Neural crest cell (in vitro differentiated cells): ENCODE measurements at regions not wholly inside any gene's neighbourhood (a gene's known extent, or its start where the extent isn't known, plus 50 kb on each side); places are given as distances from the start of the nearest gene placed in this dataset.

Experiments
- DNase-seq: peaks from one replicate; pipeline ENCODE4 v3.0.0; 2021; ENCODE audit warnings: low read depth, mixed read lengths, low spot score
- H3K27ac Mint-ChIP-seq: one replicate; pipeline ENCODE4 v1.8.0; 2021; ENCODE audit warnings: mild to moderate bottlenecking, mixed read lengths; ENCODE audit not compliant: unreplicated experiment
- H3K27me3 Mint-ChIP-seq: 2 replicates; pipeline ENCODE4 v1.8.0; 2021; ENCODE audit warnings: low read depth, mild to moderate bottlenecking, mixed read lengths
- H3K36me3 Mint-ChIP-seq: 2 replicates; pipeline ENCODE4 v1.8.0; 2021; ENCODE audit warnings: low read depth, mild to moderate bottlenecking, mixed read lengths
- H3K4me1 Mint-ChIP-seq: 2 replicates; pipeline ENCODE4 v1.8.0; 2021; ENCODE audit warnings: mixed read lengths
- H3K4me3 Mint-ChIP-seq: one replicate; pipeline ENCODE4 v1.8.0; 2021; ENCODE audit warnings: mild to moderate bottlenecking, mixed read lengths
- H3K9me3 Mint-ChIP-seq: 2 replicates; pipeline ENCODE4 v1.8.0; 2021; ENCODE audit warnings: mixed read lengths
- TF ChIP-seq, protein P1 (sequence below): fragments of 200-600 bp; sonication (generic); conservative IDR thresholded peaks from 2 replicates; pipeline ENCODE4 v1.5.0; 2021; ENCODE audit warnings: antibody characterized with exemption, mild to moderate bottlenecking

DNA sequence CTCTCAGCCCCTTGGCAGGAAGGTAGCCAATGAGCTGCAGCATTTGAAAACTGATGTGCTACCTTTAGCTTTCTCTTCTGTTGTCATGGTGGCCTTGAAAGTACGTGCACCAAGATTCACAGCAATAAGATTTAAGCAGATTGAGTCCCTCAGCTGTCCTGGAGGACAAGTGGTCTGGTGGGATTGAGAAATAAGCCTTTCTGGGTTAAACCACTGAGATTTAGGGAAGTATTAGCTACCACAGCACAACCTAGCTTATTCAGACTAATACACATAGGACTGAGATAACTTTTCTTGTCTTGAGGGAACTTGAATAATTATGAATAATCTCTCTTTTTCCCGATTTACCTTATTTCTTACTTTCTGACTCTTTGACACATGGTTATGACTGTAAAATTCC lies 324.0 kb downstream of the PTEN start:
- no peaks in the 10 kb centered on the region for H3K4me1 Mint-ChIP-seq
- no peak overlapping the region for H3K27ac Mint-ChIP-seq
- no peaks in the 10 kb centered on the region for H3K27me3 Mint-ChIP-seq

DNA sequence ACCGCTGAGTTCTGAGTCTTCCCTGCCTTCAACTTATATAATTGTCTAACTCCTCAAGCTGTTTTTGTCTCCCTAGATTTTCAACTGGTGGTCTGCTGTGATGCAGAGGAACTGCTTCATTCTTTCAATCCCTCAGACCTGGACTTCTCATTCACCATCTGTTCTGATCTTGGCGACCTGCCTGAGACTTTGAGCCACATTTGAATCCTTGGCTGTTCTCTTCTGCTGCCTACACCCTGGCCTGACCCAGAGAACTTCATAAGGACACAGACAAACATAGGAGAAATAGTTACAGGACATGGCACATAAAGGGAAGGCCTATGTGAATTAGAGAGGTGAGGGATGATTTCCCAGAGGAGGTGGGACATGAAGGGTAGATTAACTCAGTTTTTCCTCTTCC lies 326.7 kb downstream of the PTEN start:
- Mint-ChIP-seq H3K27ac (no peak overlapping the region), H3K36me3 (no peaks in the 10 kb centered on the region), H3K4me3 (no peak overlapping the region), H3K4me1 (peaks cover 2% of the 10 kb centered on the region), H3K9me3 (no peaks in the 10 kb centered on the region), H3K27me3 (no peaks in the 10 kb centered on the region)
- no peak for DNase-seq
- TF ChIP-seq, protein P1, sequence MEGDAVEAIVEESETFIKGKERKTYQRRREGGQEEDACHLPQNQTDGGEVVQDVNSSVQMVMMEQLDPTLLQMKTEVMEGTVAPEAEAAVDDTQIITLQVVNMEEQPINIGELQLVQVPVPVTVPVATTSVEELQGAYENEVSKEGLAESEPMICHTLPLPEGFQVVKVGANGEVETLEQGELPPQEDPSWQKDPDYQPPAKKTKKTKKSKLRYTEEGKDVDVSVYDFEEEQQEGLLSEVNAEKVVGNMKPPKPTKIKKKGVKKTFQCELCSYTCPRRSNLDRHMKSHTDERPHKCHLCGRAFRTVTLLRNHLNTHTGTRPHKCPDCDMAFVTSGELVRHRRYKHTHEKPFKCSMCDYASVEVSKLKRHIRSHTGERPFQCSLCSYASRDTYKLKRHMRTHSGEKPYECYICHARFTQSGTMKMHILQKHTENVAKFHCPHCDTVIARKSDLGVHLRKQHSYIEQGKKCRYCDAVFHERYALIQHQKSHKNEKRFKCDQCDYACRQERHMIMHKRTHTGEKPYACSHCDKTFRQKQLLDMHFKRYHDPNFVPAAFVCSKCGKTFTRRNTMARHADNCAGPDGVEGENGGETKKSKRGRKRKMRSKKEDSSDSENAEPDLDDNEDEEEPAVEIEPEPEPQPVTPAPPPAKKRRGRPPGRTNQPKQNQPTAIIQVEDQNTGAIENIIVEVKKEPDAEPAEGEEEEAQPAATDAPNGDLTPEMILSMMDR: no peak

More for the DNA sequence above, 324.0 kb downstream of the PTEN start:
- Mint-ChIP-seq H3K4me3 (no peak overlapping the region), H3K36me3 (no peaks in the 10 kb centered on the region), H3K9me3 (peaks cover 3% of the 10 kb centered on the region)
- no peak for DNase-seq
- TF ChIP-seq, protein P1: no peak

DNA sequence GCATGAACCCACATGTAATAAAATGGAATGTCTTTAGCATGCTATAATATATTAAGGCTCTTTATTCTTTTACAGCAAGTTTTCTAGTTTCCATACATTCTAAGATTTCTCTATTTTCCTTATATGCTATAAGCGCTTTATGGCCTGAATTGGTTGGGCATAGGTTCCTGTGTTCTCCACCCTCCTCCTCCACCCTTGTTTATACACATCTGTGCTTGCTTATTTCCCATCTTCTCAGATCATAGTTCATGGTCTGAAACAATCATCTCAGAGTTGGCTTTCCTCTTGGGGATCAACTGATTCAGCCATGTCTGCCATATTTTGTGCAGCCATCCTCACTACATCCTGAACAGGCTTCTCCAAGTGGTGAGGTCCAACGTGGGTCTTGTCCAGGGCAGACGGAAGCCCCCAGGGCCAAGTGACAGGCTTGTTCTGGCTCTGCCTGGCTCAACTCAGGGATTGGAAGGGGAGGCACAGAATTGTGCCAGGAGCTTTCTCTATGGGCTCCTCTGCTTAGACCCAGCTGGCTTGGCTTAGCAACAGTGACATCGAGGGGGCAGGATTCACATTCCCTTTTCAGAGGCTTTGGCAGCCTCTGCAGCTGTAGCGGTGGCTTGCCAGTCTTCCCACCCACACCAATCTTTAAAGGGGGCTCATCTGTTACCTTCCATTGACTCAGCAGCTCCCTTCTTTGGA lies 327.3 kb downstream of the PTEN start:
- Mint-ChIP-seq H3K27me3 (no peaks in the 10 kb centered on the region), H3K9me3 (no peaks in the 10 kb centered on the region), H3K27ac (no peak overlapping the region), H3K4me3 (no peak overlapping the region), H3K36me3 (no peaks in the 10 kb centered on the region), H3K4me1 (peaks cover 8% of the 10 kb centered on the region)
- TF ChIP-seq, protein P1: no peak
- no peak for DNase-seq

DNA sequence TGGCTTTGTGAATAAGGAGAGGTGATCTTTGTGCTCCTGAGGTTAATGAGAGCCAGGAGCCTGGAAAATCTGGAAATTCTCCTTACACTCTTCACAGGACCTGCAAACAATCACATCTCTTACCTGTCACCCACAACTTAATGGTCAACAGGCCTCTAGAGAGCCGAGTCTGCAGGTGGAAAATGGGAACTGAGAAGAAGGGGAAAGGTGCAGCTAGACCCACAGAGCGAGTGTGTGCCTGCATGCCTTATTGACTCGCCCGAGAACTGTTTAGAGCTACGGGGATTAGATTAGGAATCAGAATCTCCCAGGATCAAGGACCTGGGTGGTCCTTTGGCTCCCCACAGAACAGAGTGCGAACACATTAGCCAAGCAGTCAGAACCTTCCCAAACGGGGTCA lies 329.6 kb downstream of the PTEN start:
- H3K36me3 Mint-ChIP-seq: no peaks in the 10 kb centered on the region
- H3K4me3 Mint-ChIP-seq: no peak overlapping the region
- DNase-seq: no peak
- TF ChIP-seq, protein P1: no peak
- peaks cover 8% of the 10 kb centered on the region for H3K9me3 Mint-ChIP-seq
- H3K27me3 Mint-ChIP-seq: no peaks in the 10 kb centered on the region
- peaks cover 11% of the 10 kb centered on the region for H3K4me1 Mint-ChIP-seq
- no peak overlapping the region for H3K27ac Mint-ChIP-seq

DNA sequence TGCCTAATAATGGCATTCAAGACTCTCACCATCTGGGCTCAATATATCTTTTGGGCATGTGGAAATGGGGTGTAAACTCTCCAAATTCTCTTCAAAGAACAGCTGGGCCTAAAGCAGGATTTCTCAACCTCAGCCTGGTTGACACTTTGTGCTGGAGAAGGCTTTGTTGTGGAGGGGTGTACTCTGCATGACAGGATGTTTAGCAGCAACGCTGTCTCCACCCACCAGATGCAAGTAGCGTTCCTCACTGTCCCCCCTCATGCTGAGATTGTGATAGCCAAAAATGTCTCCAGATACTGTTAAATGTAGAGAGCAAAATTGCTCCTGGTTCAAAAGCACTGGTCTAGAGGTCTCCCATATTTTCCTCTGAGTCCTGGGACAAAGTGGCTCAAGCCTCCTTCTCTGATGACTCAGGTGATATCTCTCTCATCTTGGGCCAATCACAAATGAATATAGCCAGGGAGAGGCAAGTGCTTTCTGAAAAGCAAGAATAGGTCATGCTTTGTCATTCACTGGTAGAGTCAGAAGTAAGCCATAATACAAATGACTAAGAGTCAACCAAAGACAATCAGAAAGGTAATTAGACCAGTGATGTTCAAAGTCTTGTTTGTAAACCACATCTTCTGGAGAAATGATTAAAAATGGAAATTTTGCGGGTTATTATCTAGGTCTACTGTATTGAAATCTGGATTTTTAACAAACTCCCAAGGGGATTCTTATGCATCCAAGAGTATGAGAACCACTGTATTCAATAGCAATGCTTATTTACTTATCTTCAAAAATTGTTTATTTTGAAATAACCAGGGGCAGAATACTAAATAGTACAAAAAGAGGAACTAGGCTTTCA lies 330.8 kb downstream of the PTEN start:
- DNase-seq: no peak
- TF ChIP-seq, protein P1: no peak
- Mint-ChIP-seq H3K4me1 (peaks cover 18% of the 10 kb centered on the region), H3K27me3 (no peaks in the 10 kb centered on the region), H3K4me3 (no peak overlapping the region), H3K27ac (no peak overlapping the region), H3K36me3 (peaks cover under 1% of the 10 kb centered on the region), H3K9me3 (peaks cover 13% of the 10 kb centered on the region)
